Fibroblast of skin of scalp (primary cell): ENCODE measurements at regions not wholly inside any gene's neighbourhood (a gene's known extent, or its start where the extent isn't known, plus 50 kb on each side); places are given as distances from the start of the nearest gene placed in this dataset.
A peak's percentile ranks its signal among the peaks of the same experiment; 100 is the strongest.

ENCODE experiments used
- DNase-seq: peaks from one replicate; pipeline ENCODE4 v3.0.0-alpha.2; 2013

DNA sequence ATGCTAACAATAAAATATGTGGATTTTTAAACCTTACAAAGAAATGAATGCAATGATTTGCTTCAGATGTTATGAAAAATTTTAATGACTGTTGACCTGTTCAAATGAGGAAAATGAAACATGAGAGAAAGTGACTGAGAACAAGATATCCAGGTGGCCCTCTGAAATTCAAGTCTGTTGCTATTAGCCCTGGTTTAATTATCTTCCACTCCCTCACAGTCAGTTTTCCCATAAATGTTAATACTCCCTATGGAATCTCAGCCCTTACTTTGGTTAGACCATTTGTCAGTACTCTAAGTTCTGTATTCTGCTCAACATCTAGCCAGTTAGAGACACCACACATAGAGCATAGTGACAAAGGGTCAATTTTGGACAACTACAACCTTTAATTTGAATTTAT is 327.8 kb downstream of the PDGFC start:
- no peak for DNase-seq

DNA sequence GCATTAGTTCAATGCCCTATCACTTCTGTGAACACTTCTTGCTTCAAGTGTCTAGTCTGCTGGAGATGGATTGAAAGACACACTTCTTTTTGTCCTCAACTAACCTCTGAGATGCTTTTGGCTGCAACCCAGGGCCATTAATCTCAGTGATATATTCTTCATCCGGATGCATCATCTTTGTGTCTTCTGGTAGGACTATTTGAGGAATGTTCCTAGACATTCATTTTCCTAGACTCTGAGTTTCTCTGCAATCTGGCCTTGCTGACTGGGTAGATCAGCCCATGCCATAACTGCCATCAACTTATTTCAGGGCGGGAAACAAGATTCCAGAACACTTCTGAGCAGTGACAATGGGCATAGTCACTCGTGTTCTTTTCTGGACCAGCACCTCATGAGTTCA is 329.4 kb downstream of the PDGFC start:
- DNase-seq: peak; percentile 80

DNA sequence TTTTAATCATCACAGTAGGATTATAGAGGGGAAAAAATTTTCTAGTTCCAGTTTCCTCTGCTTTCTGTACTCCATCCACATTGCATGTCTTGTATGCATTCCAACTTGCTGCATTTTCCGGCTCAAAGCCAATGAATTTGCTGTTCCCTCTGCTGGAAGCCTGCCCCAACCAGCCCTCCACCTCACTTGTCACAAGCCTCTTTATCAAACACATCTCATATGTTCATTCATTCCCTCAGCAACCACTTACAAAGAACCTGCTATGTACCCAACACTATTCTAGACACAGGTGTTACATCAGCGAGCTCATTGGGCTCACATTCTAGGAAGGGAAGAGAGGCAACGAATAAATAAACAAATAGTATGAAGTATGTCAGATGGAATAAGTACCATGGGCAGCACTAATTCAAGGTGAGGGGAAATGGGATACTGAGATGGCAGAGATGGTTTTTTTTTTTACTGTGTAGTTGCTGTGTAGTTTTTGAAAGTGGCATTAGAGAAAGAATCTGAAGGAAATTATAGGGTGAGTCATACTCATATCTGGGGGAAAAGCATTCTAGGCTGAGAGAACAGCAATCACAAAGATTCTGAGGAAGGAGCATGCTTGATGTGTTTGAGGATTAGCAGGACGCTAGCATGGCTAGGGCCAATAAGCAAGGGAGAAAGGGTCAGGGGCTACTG is 332.5 kb downstream of the PDGFC start:
- DNase-seq: peak; percentile 90

DNA sequence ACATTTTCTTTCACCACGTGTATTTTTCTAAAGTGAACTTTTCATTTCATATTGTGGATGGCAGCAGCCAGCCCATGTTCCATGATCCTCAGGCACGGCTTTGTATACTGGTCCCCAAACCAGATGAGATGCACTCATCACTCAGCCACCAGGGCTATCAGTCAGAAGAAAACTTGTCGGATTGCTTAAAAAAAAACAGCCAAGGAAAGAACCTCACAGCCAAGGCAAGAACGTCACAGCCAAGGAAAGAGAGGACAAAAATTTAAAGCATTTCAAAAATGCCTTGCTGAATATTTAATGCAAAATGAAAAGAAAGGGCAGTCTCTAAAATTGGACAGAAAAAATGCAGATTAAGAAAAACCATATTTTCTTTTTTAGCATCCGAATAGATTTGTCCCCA is 333.3 kb downstream of the PDGFC start:
- DNase-seq: peak; percentile 84

DNA sequence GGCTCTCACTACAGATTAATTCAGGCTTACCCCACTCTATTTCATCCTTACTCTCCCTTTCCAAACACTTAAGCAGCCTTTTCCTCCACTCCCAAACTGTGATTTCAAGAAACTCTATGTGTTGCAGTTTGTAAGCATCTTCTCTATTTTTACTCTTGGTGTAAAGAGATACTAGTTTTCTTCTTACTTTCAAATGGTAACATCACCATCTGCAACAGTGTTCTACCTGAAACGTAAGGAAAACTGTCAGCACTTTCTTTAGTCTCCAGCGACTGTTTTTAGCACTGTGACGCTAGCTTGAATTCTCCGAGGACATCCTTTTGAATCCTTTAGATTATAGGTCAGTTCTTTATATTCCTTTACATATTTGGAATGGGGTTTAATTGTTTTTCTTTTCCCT is 335.2 kb downstream of the PDGFC start:
- no peak for DNase-seq

DNA sequence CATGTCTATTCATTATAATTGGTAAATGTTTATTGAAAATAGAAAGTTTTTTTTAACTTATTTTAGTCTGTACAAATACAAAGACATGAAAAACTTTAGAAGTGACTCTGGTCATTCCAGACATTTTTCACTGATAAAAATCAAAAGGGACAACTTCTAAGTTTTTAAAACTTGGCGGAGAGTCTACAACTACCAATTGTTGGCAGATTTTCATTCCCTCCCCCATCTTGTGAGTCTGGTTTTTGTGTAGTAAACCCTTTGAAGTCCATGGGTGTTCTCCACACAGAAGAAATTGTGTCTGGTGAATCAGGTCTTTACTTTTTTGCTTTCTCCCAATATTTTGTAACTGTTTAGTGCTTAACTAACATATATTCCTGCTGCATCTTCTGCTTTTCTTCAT is 336.5 kb downstream of the PDGFC start:
- DNase-seq: peak; percentile 29

DNA sequence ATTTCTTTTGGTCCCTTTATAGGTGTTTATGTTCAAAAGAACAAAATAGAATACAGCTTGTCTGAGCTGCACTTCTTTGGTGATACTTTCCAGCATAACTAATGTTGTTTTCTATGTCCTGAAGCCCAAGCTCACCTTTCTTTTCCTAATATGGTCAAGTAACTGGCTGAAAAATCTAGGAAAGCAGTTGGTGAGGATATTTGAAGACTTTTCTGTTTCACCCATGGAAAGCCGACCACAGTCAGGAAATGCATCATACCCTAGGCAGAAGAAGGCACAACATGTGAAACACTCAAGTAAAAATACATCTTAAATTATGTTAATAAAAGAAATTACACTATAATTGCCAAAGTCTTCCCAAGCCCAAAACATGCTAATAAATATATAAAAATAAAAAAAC is 337.0 kb downstream of the PDGFC start:
- DNase-seq: peak; percentile 26

DNA sequence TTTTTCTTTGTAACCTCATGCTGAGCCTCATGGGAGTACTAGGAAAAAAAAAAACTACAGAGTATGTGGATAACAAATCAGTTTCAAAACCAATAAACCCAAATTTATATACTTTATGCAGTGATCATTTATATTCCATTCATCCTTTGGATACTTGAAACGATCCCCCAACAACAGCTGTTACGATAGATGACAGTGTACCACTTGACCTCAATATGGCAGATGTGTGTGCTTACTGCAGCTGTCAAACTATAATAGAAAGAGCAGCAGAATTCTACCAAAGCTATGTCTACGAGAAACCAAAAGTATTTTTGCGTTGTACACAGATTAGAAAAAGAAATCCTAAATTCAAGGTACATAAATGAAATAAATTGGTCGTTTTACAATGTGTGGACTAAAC is 337.8 kb downstream of the PDGFC start:
- no peak for DNase-seq

DNA sequence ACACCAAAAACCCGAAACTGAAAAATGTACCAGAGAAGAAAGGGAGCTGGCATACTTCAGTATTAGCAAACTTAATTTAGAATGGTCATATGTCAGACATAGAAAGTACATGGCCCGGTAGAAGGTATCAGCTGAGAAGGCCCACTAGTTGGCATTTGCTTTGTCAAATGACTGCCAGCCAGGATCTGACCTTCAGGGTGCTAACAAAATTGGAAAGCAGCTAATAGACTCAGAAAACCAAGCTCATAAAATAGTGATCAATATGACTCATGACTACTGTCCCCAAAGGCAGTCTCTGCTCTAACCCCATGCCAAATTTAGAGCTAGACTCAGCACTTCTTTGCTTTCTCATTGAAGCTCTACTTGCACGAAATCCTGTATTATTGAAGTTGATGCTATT is 342.7 kb downstream of the PDGFC start:
- DNase-seq: no peak

DNA sequence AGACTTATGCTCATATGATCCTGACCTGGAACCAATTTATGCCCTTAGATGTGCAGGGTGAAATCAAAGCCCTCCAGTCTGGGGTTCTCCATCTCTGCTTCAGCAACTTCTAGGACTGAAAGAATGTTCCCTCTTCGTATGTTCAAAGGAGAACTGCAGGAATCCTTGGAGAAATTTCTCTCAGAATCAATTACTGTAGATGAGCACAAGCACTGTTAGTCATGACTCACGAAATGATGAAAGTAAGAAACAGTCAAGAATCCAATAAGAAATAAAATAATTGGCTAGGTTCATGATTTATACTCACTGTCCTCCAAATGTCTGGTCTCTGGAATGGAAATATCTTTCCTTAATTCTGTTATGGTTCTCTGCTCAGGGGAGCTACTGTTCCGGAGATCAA is 348.2 kb downstream of the PDGFC start:
- DNase-seq: no peak

DNA sequence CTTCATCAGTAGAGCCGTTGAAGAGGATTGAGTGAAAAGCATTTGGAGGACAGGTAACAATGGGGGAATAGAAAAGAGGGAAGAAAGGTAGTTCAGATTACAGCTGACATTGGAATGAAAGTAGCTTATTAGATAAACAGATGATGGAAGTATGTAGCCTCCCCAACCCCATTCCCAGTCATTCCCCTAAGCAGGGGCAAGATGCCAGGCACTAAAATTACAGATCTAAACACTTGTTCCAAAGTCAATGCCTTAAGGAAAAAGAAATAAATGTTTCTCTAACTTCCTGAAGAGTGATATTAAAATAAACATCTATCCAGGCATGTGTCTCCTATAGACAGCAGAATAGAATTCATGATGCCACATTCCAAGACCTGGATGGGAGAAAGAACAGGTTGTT is 350.8 kb downstream of the PDGFC start:
- DNase-seq: no peak

DNA sequence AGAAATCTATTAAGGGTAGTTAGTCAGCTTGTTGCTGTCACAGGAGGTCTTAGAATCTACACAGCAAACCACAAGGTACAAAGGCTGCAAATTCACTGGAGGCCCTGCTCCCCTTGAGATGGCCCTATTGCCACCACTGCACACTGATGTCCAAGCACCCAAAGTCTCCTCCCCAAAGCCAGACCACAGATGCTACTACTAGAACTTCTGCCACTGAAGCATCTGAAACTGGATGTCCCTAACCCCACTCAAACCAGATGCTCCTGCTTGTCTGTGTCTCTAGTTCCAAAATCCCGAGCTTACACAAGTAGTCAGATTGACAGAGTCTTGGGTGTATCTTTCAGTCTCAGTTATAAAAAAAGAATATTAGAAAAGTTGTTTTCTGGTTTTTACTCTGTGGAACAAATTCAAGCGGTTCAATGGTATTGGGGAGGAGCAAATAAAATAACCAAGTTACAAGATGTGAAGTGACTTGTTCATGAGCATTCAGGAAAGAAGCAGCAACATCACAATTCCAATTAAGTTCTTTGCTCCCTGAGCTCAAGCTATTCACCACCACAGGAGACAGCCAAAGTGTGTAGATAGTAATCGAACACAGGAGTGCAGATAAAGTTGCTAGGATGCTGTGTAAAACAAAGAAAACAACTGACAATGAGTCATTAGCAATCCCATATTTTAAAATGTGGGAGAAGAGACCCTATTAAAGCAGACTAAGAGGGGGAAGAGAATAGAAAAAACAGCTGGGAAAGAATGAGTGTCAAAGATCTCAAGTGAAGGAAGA is 352.3 kb downstream of the PDGFC start:
- DNase-seq: no peak

DNA sequence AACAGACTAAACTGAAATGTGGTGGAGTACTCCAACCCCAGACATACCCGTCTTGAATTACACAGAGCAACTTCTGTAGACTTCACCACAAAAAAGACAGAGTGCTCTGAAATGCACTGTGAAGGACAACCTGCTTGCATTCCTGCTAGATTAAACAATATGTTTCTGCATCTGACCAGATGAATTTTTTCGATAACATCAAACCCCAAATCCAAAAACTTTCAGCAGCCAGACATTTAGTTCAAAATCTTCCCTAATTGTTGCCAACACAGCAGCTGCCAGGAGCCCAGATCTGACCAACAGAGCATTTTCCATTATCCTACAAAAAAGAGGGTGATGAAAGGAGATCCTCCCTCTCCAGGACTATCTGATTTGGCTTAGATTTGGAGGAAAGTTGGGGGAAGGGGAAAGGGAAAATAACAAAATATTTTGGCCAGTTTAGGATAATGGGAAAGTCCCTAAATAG is 356.5 kb downstream of the PDGFC start:
- peak; percentile 94 for DNase-seq

DNA sequence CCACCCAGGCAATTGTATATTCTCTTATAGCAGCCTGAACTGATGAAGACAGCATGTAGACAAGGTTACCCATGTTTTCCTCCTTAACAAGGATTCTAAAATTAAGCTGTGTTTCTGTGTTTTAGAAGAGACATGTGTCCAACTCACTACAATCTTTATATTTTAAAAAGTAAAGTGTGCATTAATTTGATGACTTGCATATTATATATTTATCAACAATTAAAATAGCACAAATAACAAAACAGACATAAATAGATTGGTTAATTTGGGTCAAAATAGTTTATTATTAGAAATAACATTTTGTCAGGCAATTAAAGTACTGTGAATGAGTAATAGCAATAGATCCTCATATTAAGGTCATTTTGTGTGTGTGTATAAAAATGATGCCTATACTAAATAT is 357.1 kb downstream of the PDGFC start:
- DNase-seq: no peak

DNA sequence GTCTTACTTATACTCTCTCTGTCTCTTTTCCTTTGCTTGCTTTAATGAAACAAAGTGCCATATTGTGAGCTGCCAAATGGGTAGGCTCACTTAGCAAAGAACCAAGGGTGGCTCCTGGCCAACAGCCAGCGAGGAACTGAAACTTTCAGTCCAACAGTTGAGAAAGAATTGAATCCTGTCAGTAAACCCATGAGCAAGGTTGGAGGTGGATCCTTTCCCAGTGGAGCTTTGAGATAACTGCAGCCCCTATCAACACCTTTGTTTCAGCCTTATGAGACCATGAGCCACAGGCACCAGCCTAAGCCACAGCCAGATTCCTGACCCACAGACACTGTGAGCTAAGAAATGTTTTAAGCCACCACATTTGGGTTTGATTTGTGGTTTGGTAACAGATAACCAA is 362.2 kb downstream of the PDGFC start:
- no peak for DNase-seq

DNA sequence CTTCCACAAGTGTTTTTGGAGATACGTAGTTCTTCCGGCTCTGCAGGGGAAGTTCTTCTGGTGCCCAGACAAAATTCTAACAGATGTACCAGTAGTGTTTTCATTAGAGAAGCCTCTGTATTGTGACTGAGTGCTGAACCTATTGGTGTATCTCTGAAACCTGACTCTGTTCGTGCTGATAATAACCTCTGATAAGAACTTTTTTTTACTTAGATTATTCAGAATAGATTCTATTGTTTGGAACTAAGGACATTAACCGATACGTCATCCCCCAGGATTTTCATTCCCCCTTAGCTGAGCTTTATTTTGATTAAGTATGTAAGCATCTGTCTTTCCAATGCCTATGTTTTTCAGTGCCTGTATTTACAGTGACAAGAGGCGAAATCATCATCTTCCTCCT is 362.9 kb downstream of the PDGFC start:
- DNase-seq: no peak

DNA sequence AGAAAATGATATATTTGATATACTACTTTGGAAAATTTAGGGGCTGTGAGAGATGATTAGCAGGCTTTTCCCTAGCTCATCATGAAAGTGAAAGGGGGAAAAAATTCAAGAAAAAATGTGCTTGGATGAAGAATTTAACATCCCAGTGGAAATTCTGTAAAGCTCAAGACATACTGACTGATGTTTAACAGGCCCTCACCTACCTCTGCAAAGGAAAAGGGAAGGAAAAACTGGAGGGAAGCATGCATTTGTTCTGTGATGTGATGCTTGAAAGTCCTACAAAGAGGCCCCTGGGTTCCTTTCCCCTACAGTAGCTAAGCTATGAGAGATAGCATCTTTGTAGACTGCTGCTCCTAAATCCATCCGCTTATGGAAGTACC is 364.1 kb downstream of the PDGFC start:
- no peak for DNase-seq

DNA sequence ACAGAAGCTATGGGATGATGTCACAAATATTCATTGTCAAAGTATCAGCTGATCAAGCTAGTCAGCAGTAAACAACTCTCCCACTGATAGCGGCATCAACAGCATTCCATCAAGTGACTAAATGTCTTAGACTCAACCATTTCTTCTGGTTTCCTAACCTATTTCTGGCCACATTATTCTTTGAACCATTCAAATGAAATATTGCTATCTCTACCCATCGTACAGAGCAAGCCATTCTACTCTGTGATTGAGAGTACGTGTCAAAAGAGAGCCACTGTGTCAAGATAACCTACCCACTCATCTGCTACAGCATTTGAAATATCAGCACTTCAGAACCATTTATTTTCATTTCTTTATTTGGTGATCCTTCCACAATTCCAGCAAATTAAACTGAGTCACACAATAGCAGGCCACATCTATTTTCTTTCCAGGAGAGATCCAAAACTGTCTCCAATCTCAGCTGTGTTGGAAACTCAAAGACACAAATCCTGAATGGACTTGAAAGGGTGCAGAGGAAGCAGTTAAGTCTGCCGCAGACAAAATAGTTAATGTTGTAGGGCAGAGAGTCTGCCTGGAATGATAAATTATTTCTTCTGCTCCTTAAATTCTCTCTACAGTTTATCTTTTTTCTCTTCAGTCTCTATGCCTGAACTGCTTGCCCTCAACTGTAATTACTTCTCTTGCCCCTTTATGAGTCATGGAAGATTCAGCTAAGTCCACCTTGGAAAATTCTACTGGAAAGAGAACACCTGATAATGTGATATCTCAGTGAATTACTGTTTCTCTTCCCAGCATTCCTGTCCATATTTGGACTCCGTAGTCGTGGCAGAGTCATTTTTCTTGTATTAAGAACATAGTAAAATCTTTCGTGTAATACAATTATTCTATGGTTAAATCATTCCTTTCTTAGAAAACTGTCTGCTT is 364.8 kb downstream of the PDGFC start:
- DNase-seq: peak; percentile 46

DNA sequence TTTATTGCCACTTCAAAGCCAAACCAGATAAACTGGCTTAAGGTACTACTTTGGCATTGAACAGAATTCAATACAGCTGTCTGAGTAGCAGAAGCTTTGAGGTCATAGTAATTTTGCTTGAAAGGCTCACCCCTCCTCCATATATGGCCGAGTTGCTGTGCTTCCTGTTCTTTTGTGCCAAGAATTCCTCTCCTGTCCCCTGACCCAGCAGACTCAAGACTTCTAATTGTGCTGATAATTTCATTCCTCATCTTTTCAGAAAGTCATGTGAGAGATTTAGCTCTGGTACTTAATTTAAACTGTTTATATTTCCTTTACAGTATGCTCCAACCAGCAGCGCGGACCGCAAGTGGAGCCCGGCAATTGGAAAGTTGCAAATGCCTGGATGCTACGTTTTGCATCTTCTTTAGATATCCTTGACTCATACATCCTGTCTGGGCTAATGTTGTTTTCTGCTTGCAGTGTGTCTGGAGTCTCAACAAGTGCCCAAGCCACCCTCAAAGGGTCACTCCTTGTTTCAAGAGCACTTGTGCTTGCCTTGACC is 373.4 kb downstream of the PDGFC start:
- peak; percentile 63 for DNase-seq

DNA sequence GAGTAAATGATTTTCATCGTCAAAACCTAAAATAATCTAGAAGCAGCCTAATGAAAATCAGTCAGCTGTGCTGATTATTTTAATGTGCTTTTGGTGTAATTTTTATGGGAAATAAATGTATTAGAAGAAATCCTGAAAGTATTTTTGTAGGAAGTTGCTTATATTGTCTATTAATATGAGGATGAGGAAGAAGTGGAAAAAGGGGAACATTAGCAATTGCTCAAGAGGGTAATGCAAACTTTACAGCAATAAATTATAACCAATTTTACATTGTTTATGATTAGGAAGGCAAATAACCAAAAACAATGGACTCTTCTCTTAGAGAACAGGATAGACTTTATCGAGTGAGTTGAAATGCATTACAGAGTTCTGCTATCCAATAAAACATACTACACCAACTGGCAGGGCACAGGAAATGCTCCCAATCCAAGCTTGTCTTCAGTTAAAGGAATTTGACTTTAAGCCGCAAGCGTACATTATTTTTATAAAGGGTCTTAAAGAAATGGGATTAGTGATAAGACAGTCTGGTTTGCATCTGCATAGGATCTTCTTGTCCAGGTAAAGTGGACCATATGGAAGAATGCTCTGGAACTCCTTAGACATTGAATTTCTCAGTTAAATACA is 374.8 kb downstream of the PDGFC start:
- DNase-seq: no peak

DNA sequence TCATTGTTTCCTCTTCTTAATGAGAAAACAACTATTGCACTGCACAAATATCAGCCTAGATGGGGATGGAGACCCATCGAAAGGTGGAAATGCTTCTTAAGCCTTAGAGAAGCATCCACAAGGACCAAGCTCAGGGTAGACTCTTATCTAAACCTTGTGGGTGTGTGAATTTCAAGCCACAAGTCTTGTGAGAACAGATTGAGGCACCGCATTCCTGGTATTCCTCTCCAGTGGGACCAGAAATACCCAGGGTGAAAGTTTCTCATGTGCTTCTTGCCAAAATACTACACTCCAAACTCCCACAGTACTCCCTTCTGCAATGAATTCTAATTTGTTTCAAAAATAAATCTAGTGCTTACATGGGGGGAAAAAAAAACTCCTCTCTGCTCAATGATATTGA is 375.6 kb downstream of the PDGFC start:
- DNase-seq: peak; percentile 59

DNA sequence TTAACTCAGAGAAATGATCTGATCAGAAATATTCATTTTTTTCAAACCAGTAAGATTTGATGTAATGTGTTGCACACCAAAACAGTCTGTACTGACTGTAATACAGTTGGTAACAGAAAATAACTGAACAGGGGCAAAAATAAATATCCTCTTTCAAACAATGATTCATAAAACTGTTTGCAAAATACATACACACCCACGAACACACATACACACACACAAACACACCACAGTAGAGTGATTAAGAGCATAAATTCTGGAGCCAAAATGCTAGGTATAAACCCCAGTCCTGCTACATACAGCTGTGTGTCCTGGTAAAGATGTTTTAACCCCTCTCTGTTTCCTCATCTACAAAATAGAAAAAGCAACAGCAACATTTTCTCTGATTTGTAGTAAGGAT is 376.6 kb downstream of the PDGFC start:
- no peak for DNase-seq

DNA sequence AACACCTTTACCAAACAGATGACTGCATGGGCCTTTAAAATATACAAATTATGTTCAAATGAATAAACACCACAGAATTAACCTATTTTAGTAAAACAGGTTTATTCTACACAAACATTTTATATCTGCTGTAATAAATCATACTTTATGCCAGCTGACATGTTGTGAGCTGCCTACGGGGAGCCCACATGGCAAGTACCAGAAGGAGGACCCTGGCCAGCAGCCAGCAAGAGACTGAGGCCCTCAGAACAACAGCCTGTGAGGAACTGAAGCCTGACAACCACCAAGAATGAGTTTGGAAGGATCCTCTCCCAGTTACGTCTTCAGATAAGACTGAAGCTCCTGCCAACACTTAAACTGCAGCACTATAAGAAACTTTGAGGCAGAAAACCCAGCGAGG is 377.0 kb downstream of the PDGFC start:
- DNase-seq: no peak
